ENCODE measurements at regions not wholly inside any gene's neighbourhood (a gene's known extent, or its start where the extent isn't known, plus 50 kb on each side); places are given as distances from the start of the nearest gene placed in this dataset.

DNA sequence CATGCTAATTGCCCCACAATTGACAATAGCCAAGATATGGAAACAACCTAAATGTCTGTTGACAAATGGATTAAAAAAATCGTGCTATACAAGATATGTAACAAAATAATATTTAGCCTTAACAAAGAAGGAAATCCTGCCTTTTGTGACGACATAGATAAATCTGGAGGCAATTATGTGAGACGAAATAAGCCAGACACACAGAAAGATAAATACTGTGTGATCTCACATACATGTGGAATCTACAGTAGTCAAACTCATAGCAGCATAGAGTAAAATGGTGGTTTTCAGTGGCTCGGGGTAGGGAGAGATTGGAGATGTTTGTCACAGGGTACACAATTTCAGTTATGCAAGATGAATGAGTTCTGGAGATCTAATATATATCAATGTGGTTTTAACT lies 895.8 kb downstream of the SLITRK6 start:
- no peak overlapping the region for H3K4me2 ChIP-seq (ENCODE audit: low read depth, low read length, poor library complexity, severe bottlenecking)
- no peaks in the 10 kb centered on the region for H3K27me3 ChIP-seq (ENCODE audit: low read length)
- H3K4me3 ChIP-seq (ENCODE audit: low read length), result no peak overlapping the region
- no peaks in the 10 kb centered on the region; the same call in 1 of the 2 replicates for H3K9me3 ChIP-seq (ENCODE audit: low read length)
- H4K20me1 ChIP-seq (ENCODE audit: insufficient read depth, low read depth, low read length), result no peaks in the 10 kb centered on the region
- no peaks in the 10 kb centered on the region for H3K79me2 ChIP-seq (ENCODE audit: low read length)
- H2AFZ ChIP-seq (ENCODE audit: low read length), result peak overlapping the region; percentile 75; the same call in 1 of the 2 replicates
- H3K27ac ChIP-seq (ENCODE audit: low read length), result no peak overlapping the region
- H3K36me3 ChIP-seq (ENCODE audit: insufficient read depth, low read length), result no peaks in the 10 kb centered on the region
- H3K4me1 ChIP-seq (ENCODE audit: low read length), result peaks cover 23% of the 10 kb centered on the region
- H3K9me2 ChIP-seq (replicated peaks; ENCODE audit: insufficient read depth, low read length), result no peaks in the 10 kb centered on the region
- H3K9ac ChIP-seq (ENCODE audit: low read length), result no peak overlapping the region
- DNase-seq, result no peak

GRCh38 chr13:84902243-84902642 lies 897.0 kb downstream of the SLITRK6 start:
- Histone ChIP-seq H3K9me3 (ENCODE audit: low read length) (no peaks in the 10 kb centered on the region; the same call in 1 of the 2 replicates), H3K79me2 (ENCODE audit: low read length) (no peaks in the 10 kb centered on the region), H3K27me3 (ENCODE audit: low read length) (no peaks in the 10 kb centered on the region), H3K4me3 (ENCODE audit: low read length) (no peak overlapping the region), H3K36me3 (ENCODE audit: insufficient read depth, low read length) (no peaks in the 10 kb centered on the region), H2AFZ (ENCODE audit: low read length) (peak overlapping the region; percentile 75), H3K4me1 (ENCODE audit: low read length) (peaks cover 19% of the 10 kb centered on the region), H4K20me1 (ENCODE audit: insufficient read depth, low read depth, low read length) (no peaks in the 10 kb centered on the region), H3K27ac (ENCODE audit: low read length) (0 out of 2 replicates have a peak overlapping the region, but pooled peaks have one; percentile 7), H3K4me2 (ENCODE audit: low read depth, low read length, poor library complexity, severe bottlenecking) (peak overlapping the region; percentile 42), H3K9me2 (replicated peaks; ENCODE audit: insufficient read depth, low read length) (no peaks in the 10 kb centered on the region), H3K9ac (ENCODE audit: low read length) (no peak overlapping the region)
- DNase-seq, result peak; percentile 67

DNA sequence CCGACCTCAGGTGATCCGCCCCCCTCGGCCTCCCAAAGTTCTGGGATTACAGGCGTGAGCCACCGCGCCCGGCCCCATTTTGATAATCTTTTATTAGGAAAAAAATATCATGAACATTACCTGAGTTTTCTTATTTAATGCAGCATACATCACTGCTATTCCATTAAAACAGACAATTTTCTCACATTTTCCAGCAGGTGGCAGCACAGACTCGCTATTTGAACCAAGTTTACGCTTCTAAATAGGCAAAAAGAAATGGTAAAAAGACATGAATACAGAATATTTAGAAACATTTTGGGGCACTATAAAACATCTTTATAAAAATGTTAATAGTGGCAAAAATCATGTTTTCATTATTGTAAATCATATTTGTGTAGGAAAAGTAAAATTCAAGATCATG lies 903.1 kb downstream of the SLITRK6 start:
- Histone ChIP-seq H3K27me3 (ENCODE audit: low read length) (no peaks in the 10 kb centered on the region), H3K27ac (ENCODE audit: low read length) (no peak overlapping the region), H3K36me3 (ENCODE audit: insufficient read depth, low read length) (no peaks in the 10 kb centered on the region), H3K4me1 (ENCODE audit: low read length) (peaks cover 9% of the 10 kb centered on the region; the same call in 1 of the 2 replicates), H3K9me3 (ENCODE audit: low read length) (no peaks in the 10 kb centered on the region; the same call in 1 of the 2 replicates), H2AFZ (ENCODE audit: low read length) (peak overlapping the region; percentile 97), H3K9me2 (replicated peaks; ENCODE audit: insufficient read depth, low read length) (no peaks in the 10 kb centered on the region), H4K20me1 (ENCODE audit: insufficient read depth, low read depth, low read length) (no peaks in the 10 kb centered on the region), H3K4me2 (ENCODE audit: low read depth, low read length, poor library complexity, severe bottlenecking) (peak overlapping the region; percentile 68), H3K4me3 (ENCODE audit: low read length) (peak overlapping the region; percentile 69), H3K9ac (ENCODE audit: low read length) (peak overlapping the region; percentile 54), H3K79me2 (ENCODE audit: low read length) (no peaks in the 10 kb centered on the region)
- peak; percentile 93 for DNase-seq

DNA sequence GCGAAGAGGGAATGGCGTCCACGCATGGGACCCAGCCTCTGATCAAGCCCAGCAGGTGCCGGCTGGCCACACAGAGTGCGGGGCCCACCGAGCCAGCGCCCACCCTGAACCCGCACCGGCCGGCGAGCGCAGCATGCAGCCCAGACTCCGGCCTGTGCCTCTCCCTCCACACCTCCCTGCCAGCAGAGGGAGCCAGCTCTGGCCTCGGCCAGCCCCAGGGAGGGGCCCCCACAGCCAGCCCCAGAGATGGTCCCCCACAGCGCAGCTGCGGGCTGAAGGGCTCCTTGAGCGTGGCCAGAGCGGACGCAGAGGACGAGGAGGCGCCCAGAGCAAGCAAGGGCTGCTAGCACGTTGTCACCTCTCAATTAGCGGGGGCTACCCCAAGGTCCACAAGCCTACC lies 904.5 kb downstream of the SLITRK6 start:
- no peak overlapping the region for H3K27ac ChIP-seq (ENCODE audit: low read length)

DNA sequence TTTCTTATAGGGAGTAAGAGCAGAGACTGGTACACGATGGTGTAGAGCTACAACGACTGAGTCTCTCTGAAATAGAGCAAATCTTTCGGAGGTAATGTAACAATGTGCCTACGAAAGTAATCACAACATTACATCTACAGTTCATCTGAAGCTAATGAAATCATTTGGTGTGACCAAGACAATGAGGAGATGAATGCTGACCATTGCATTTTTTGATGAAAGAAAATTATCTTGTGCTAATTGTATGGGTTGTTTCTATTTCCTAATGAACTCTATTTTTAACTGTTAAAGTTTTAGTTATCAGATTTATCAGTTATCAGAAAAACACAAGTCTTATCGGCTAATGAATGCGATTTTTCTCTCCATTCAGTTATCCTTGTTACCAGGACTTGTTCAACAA lies 913.4 kb downstream of the SLITRK6 start:
- no peak overlapping the region for H3K9ac ChIP-seq (ENCODE audit: low read length)
- H2AFZ ChIP-seq (ENCODE audit: low read length), result no peak overlapping the region
- H3K4me1 ChIP-seq (ENCODE audit: low read length), result 0 out of 2 replicates have a peak, but pooled peaks cover 4% of the 10 kb centered on the region
- H3K4me3 ChIP-seq (ENCODE audit: low read length), result no peak overlapping the region
- H3K9me3 ChIP-seq (ENCODE audit: low read length), result no peaks in the 10 kb centered on the region
- no peaks in the 10 kb centered on the region for H4K20me1 ChIP-seq (ENCODE audit: insufficient read depth, low read depth, low read length)
- no peaks in the 10 kb centered on the region for H3K36me3 ChIP-seq (ENCODE audit: insufficient read depth, low read length)
- no peaks in the 10 kb centered on the region for H3K27me3 ChIP-seq (ENCODE audit: low read length)
- H3K9me2 ChIP-seq (replicated peaks; ENCODE audit: insufficient read depth, low read length), result no peaks in the 10 kb centered on the region
- H3K4me2 ChIP-seq (ENCODE audit: low read depth, low read length, poor library complexity, severe bottlenecking), result no peak overlapping the region
- no peak overlapping the region for H3K27ac ChIP-seq (ENCODE audit: low read length)
- H3K79me2 ChIP-seq (ENCODE audit: low read length), result no peaks in the 10 kb centered on the region
- DNase-seq, result no peak

More for the DNA sequence above, 904.5 kb downstream of the SLITRK6 start:
- Histone ChIP-seq H2AFZ (ENCODE audit: low read length) (no peak overlapping the region), H4K20me1 (ENCODE audit: insufficient read depth, low read depth, low read length) (no peaks in the 10 kb centered on the region), H3K79me2 (ENCODE audit: low read length) (no peaks in the 10 kb centered on the region), H3K27me3 (ENCODE audit: low read length) (no peaks in the 10 kb centered on the region), H3K4me1 (ENCODE audit: low read length) (peaks cover 9% of the 10 kb centered on the region; the same call in 1 of the 2 replicates), H3K9ac (ENCODE audit: low read length) (no peak overlapping the region), H3K4me2 (ENCODE audit: low read depth, low read length, poor library complexity, severe bottlenecking) (no peak overlapping the region), H3K9me2 (replicated peaks; ENCODE audit: insufficient read depth, low read length) (no peaks in the 10 kb centered on the region), H3K9me3 (ENCODE audit: low read length) (no peaks in the 10 kb centered on the region), H3K36me3 (ENCODE audit: insufficient read depth, low read length) (no peaks in the 10 kb centered on the region), H3K4me3 (ENCODE audit: low read length) (no peak overlapping the region)
- no peak for DNase-seq

DNA sequence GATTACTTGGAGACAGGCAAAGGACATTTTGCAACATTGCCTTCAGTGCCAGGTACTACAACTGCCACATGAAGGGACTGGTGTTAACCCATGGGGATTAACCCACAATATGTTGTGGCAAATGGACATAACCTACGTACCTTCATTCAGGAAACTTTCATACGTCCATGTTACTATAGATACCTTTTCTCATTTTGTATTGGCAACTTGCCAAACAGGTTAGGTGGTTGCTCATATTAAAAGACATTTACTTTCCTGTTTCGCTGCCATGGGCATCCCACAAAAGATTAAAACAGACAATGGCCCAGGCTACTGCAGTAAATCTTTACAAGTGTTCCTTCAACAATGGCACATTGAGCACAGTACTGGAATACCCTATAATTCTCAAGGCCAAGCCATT lies 925.3 kb downstream of the SLITRK6 start:
- Histone ChIP-seq H3K79me2 (ENCODE audit: low read length) (no peaks in the 10 kb centered on the region), H4K20me1 (ENCODE audit: insufficient read depth, low read depth, low read length) (no peaks in the 10 kb centered on the region), H3K27ac (ENCODE audit: low read length) (no peak overlapping the region), H3K9me3 (ENCODE audit: low read length) (no peaks in the 10 kb centered on the region), H2AFZ (ENCODE audit: low read length) (no peak overlapping the region), H3K27me3 (ENCODE audit: low read length) (no peaks in the 10 kb centered on the region), H3K4me2 (ENCODE audit: low read depth, low read length, poor library complexity, severe bottlenecking) (no peak overlapping the region), H3K4me1 (ENCODE audit: low read length) (0 out of 2 replicates have a peak, but pooled peaks cover 2% of the 10 kb centered on the region), H3K36me3 (ENCODE audit: insufficient read depth, low read length) (no peaks in the 10 kb centered on the region), H3K9me2 (replicated peaks; ENCODE audit: insufficient read depth, low read length) (no peaks in the 10 kb centered on the region), H3K9ac (ENCODE audit: low read length) (no peak overlapping the region), H3K4me3 (ENCODE audit: low read length) (no peak overlapping the region)
- DNase-seq, result no peak

DNA sequence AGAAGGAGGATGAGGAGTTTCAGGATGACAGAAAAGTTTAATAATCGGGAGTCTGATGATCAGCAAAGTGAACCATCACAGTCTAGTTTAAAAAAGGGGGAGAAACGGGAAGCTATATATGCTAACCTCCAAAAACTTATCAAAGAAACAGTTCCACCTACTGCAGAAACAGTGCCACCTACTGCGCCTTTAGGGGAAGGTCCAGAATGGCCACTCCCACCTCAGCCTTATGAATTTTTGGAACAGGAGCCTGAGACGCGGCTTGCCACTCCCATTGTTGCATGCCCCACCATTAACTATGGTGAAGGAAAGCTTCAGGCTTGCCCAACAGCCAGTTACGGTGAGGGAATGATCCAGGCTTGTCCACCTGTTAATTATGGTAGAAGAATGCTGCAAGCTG lies 929.0 kb downstream of the SLITRK6 start:
- Histone ChIP-seq H2AFZ (ENCODE audit: low read length) (0 out of 2 replicates have a peak overlapping the region, but pooled peaks have one; percentile 45), H3K27me3 (ENCODE audit: low read length) (no peaks in the 10 kb centered on the region), H3K4me2 (ENCODE audit: low read depth, low read length, poor library complexity, severe bottlenecking) (peak overlapping the region; percentile 38), H3K79me2 (ENCODE audit: low read length) (no peaks in the 10 kb centered on the region), H3K4me3 (ENCODE audit: low read length) (no peak overlapping the region), H3K9me3 (ENCODE audit: low read length) (no peaks in the 10 kb centered on the region), H3K36me3 (ENCODE audit: insufficient read depth, low read length) (no peaks in the 10 kb centered on the region), H4K20me1 (ENCODE audit: insufficient read depth, low read depth, low read length) (no peaks in the 10 kb centered on the region), H3K27ac (ENCODE audit: low read length) (no peak overlapping the region), H3K9me2 (replicated peaks; ENCODE audit: insufficient read depth, low read length) (no peaks in the 10 kb centered on the region), H3K4me1 (ENCODE audit: low read length) (0 out of 2 replicates have a peak, but pooled peaks cover 2% of the 10 kb centered on the region), H3K9ac (ENCODE audit: low read length) (0 out of 2 replicates have a peak overlapping the region, but pooled peaks have one; percentile 16)
- peak; percentile 73 for DNase-seq

- H3K9me2 ChIP-seq (replicated peaks; ENCODE audit: insufficient read depth, low read length), result no peaks in the 10 kb centered on the region
- no peak overlapping the region for H3K4me3 ChIP-seq (ENCODE audit: low read length)
- no peaks in the 10 kb centered on the region for H4K20me1 ChIP-seq (ENCODE audit: insufficient read depth, low read depth, low read length)
- no peaks in the 10 kb centered on the region for H3K36me3 ChIP-seq (ENCODE audit: insufficient read depth, low read length)
- no peak overlapping the region for H3K9ac ChIP-seq (ENCODE audit: low read length)
- H2AFZ ChIP-seq (ENCODE audit: low read length), result no peak overlapping the region
- H3K27ac ChIP-seq (ENCODE audit: low read length), result no peak overlapping the region
- no peak overlapping the region for H3K4me2 ChIP-seq (ENCODE audit: low read depth, low read length, poor library complexity, severe bottlenecking)
- H3K79me2 ChIP-seq (ENCODE audit: low read length), result no peaks in the 10 kb centered on the region
- H3K9me3 ChIP-seq (ENCODE audit: low read length), result no peaks in the 10 kb centered on the region
- DNase-seq, result no peak
- peaks cover 2% of the 10 kb centered on the region; the same call in 1 of the 2 replicates for H3K4me1 ChIP-seq (ENCODE audit: low read length)
- no peaks in the 10 kb centered on the region for H3K27me3 ChIP-seq (ENCODE audit: low read length)
Measured at GRCh38 chr13:84867246-84867645, 932.0 kb downstream of the SLITRK6 start.
